ENCODE measurements at regions not wholly inside any gene's neighbourhood (a gene's known extent, or its start where the extent isn't known, plus 50 kb on each side); places are given as distances from the start of the nearest gene placed in this dataset.

GRCh38 chr12:127146991-127147718, 1119.8 kb upstream of the TMEM132C start:
- TF ChIP-seq, protein P1, sequence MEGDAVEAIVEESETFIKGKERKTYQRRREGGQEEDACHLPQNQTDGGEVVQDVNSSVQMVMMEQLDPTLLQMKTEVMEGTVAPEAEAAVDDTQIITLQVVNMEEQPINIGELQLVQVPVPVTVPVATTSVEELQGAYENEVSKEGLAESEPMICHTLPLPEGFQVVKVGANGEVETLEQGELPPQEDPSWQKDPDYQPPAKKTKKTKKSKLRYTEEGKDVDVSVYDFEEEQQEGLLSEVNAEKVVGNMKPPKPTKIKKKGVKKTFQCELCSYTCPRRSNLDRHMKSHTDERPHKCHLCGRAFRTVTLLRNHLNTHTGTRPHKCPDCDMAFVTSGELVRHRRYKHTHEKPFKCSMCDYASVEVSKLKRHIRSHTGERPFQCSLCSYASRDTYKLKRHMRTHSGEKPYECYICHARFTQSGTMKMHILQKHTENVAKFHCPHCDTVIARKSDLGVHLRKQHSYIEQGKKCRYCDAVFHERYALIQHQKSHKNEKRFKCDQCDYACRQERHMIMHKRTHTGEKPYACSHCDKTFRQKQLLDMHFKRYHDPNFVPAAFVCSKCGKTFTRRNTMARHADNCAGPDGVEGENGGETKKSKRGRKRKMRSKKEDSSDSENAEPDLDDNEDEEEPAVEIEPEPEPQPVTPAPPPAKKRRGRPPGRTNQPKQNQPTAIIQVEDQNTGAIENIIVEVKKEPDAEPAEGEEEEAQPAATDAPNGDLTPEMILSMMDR (IDR thresholded peaks at IDR 0.05): no peak
- no peak for TF ChIP-seq POLR2A (IDR thresholded peaks at IDR 0.05)

Measured in heart left ventricle (tissue), 13 donors.